SK-N-SH (cell line): ENCODE measurements at regions not wholly inside any gene's neighbourhood (a gene's known extent, or its start where the extent isn't known, plus 50 kb on each side); places are given as distances from the start of the nearest gene placed in this dataset.

Experiments used
- CTCF ChIA-PET: fragments of 300-600, 350-600 bp; formaldehyde crosslinking; extraction: SDS; loops from one replicate; lab custom pipeline; 2021; lab: Yijun Ruan, JAX
- POLR2A ChIA-PET: fragments of 350-600 bp; sonication (Branson Sonifier 250); formaldehyde crosslinking; extraction: SDS; loops from one replicate; lab custom pipeline; 2020; ENCODE audit warnings: antibody characterized with exemption, inconsistent platforms; lab: Yijun Ruan, JAX
- DNase-seq: peaks from one replicate; pipeline ENCODE4 v3.0.0; 2012
- H2AFZ ChIP-seq: fragments of 200-600 bp; sonication (generic); 2 replicates; pipeline ENCODE4 v1.8.1; 2016; ENCODE audit warnings: antibody characterized with exemption, mild to moderate bottlenecking, low read depth
- H3F3A ChIP-seq: fragments of 200-600 bp; sonication (generic); replicated peaks from 2 replicates; pipeline ENCODE3; 2016; ENCODE audit warnings: antibody characterized with exemption, mild to moderate bottlenecking; ENCODE audit not compliant: insufficient read depth
- H3K27ac ChIP-seq, 2 experiments: fragments of 200-500 bp in 1 of 2; fragments of 200-600 bp in 1 of 2; sonication (Bioruptor generic) in 1 of 2; sonication (generic), shearing (Covaris generic) in 1 of 2; 2 replicates each; pipeline versions ENCODE4 v1.5.1 to v1.6.1; 2014 to 2016; ENCODE audit warnings: low read depth in 2 of 2, inconsistent platforms in 1 of 2, low read length in 1 of 2, mild to moderate bottlenecking in 1 of 2, mixed read lengths in 1 of 2
- H3K27me3 ChIP-seq: fragments of 200-600 bp; sonication (generic), shearing (Covaris generic); 2 replicates; pipeline ENCODE4 v1.6.1; 2016; ENCODE audit warnings: mixed run types; ENCODE audit not compliant: insufficient read depth
- H3K36me3 ChIP-seq, 2 experiments: fragments of 200-500 bp in 1 of 2; fragments of 200-600 bp in 1 of 2; sonication (Bioruptor generic) in 1 of 2; sonication (generic) in 1 of 2; replicated peaks in 1 of 2; 2 replicates each; pipeline versions ENCODE3 to v1.5.1; 2014 to 2016; ENCODE audit warnings: low read length in 1 of 2, mild to moderate bottlenecking in 1 of 2; ENCODE audit not compliant: insufficient read depth in 2 of 2, control insufficient read depth in 1 of 2
- H3K4me1 ChIP-seq, 2 experiments: fragments of 200-500 bp in 1 of 2; fragments of 200-600 bp in 1 of 2; sonication (Bioruptor generic) in 1 of 2; sonication (generic), shearing (Covaris generic) in 1 of 2; 2 replicates each; pipeline versions ENCODE4 v1.5.1 to v1.6.1; 2014 to 2016; ENCODE audit warnings: low read depth in 1 of 2, low read length in 1 of 2, mixed run types in 1 of 2; ENCODE audit not compliant: insufficient read depth in 2 of 2, control insufficient read depth in 1 of 2
- H3K4me2 ChIP-seq: fragments of 200-600 bp; sonication (generic), shearing (Covaris generic); 2 replicates; pipeline ENCODE4 v1.6.1; 2017; ENCODE audit warnings: mixed run types
- H3K4me3 ChIP-seq, 2 experiments: fragments of 200-500 bp in 1 of 2; fragments of 200-600 bp in 1 of 2; sonication (Bioruptor generic) in 1 of 2; sonication (generic), shearing (Covaris generic) in 1 of 2; 2 replicates each; pipeline versions ENCODE4 v1.5.1 to v1.8.1; 2014 to 2016; ENCODE audit warnings: low read depth in 2 of 2, inconsistent platforms in 1 of 2, low read length in 1 of 2, mild to moderate bottlenecking in 1 of 2, mixed read lengths in 1 of 2, moderate library complexity in 1 of 2
- H3K79me2 ChIP-seq: fragments of 200-600 bp; sonication (generic); 2 replicates; pipeline ENCODE4 v1.8.1; 2017; ENCODE audit warnings: mild to moderate bottlenecking; ENCODE audit not compliant: insufficient read depth
- H3K9ac ChIP-seq: fragments of 200-600 bp; sonication (generic); 2 replicates; pipeline ENCODE4 v1.6.1; 2017; ENCODE audit warnings: mixed run types
- H3K9me2 ChIP-seq: fragments of 200-600 bp; sonication (generic); 2 replicates; pipeline ENCODE4 v1.6.1; 2017; ENCODE audit warnings: mixed run types
- H3K9me3 ChIP-seq: fragments of 200-600 bp; sonication (generic); 2 replicates; pipeline ENCODE4 v1.6.1; 2017; ENCODE audit warnings: mixed run types, mild to moderate bottlenecking, moderate library complexity
- H4K20me1 ChIP-seq: fragments of 200-600 bp; sonication (generic); 2 replicates; pipeline ENCODE4 v1.6.1; 2017; ENCODE audit warnings: mild to moderate bottlenecking, mixed run types; ENCODE audit not compliant: insufficient read depth
- EP300 ChIP-seq, 2 experiments: IDR thresholded peaks; 2 replicates each; pipeline versions ENCODE4 v1.4.0 to v1.6.1; 2012; ENCODE audit warnings: borderline replicate concordance in 1 of 2, low read depth in 1 of 2, low read length in 1 of 2
- FOSL2 ChIP-seq: IDR thresholded peaks from 2 replicates; pipeline ENCODE4 v1.4.0; 2012; ENCODE audit warnings: low read depth, mild to moderate bottlenecking, moderate library complexity, borderline replicate concordance
- FOXM1 ChIP-seq: IDR thresholded peaks from 2 replicates; pipeline ENCODE4 v1.4.0; 2012; ENCODE audit warnings: low read depth, mild to moderate bottlenecking
- GABPA ChIP-seq: IDR thresholded peaks from 2 replicates; pipeline ENCODE4 v1.4.0; 2012; ENCODE audit warnings: low read depth, mild to moderate bottlenecking
- GATA2 ChIP-seq: sonication (generic); formaldehyde crosslinking; IDR thresholded peaks from 2 replicates; pipeline ENCODE4 v1.5.0; 2020; ENCODE audit warnings: mild to moderate bottlenecking, missing genetic modification reagents
- JUND ChIP-seq: IDR thresholded peaks from 2 replicates; pipeline ENCODE4 v1.4.0; 2012
- MAX ChIP-seq: IDR thresholded peaks from 2 replicates; pipeline ENCODE4 v1.4.0; 2012; ENCODE audit warnings: low read depth
- MEF2A ChIP-seq: IDR thresholded peaks from 2 replicates; pipeline ENCODE4 v1.4.0; 2012; ENCODE audit warnings: low read depth, borderline replicate concordance
- NFIC ChIP-seq: IDR thresholded peaks from 2 replicates; pipeline ENCODE4 v1.4.0; 2012; ENCODE audit warnings: borderline replicate concordance
- PBX3 ChIP-seq: IDR thresholded peaks from 2 replicates; pipeline ENCODE4; 2012
- POLR2AphosphoS5 ChIP-seq: IDR thresholded peaks from 2 replicates; pipeline ENCODE4 v1.6.1; 2012; ENCODE audit warnings: low read depth, low read length
- RXRA ChIP-seq: IDR thresholded peaks from 2 replicates; pipeline ENCODE4 v1.4.0; 2012; ENCODE audit warnings: low read depth, mild to moderate bottlenecking, borderline replicate concordance
- SIN3A ChIP-seq: IDR thresholded peaks from 2 replicates; pipeline ENCODE4 v1.6.1; 2012; ENCODE audit warnings: low read depth, mild to moderate bottlenecking, low read length, moderate library complexity, borderline replicate concordance
- TAF1 ChIP-seq: IDR thresholded peaks from 2 replicates; pipeline ENCODE4 v1.6.1; 2012; ENCODE audit warnings: low read depth, mild to moderate bottlenecking, low read length, moderate library complexity, borderline replicate concordance
- TCF12 ChIP-seq: IDR thresholded peaks from 2 replicates; pipeline ENCODE4 v1.4.0; 2012
- TEAD4 ChIP-seq: IDR thresholded peaks from 2 replicates; pipeline ENCODE4 v1.4.0; 2012; ENCODE audit warnings: mild to moderate bottlenecking, borderline replicate concordance; ENCODE audit not compliant: insufficient read depth
- YY1 ChIP-seq: IDR thresholded peaks from 2 replicates; pipeline ENCODE4 v1.4.0; 2012; ENCODE audit warnings: low read depth, mild to moderate bottlenecking
- WGBS: methylation state at CpG from one replicate; pipeline ENCODE4 v1.1.6; 2017; ENCODE audit warnings: low lambda C conversion rate; 5-methylcytosine and 5-hydroxymethylcytosine counted together
- TF ChIP-seq, protein P1 (sequence below): IDR thresholded peaks from 2 replicates; pipeline ENCODE4 v1.4.0; 2012; ENCODE audit warnings: low read depth, borderline replicate concordance
- TF ChIP-seq, protein P2 (sequence below): IDR thresholded peaks from 2 replicates; pipeline ENCODE4 v1.4.0; 2012; ENCODE audit warnings: low read depth, borderline replicate concordance

GRCh38 chr7:106485031-106485551 lies 175.9 kb downstream of the CCDC71L start:
- POLR2A ChIA-PET: no interaction called here
- no peak for DNase-seq
- Histone ChIP-seq H3K27me3 (no peaks in the 10 kb centered on the region), H3K4me3 (no peak overlapping the region), H3K9me3 (no peaks in the 10 kb centered on the region), H3F3A (peaks cover 27% of the 10 kb centered on the region), H2AFZ (no peak overlapping the region), H3K36me3 (no peaks in the 10 kb centered on the region), H4K20me1 (no peaks in the 10 kb centered on the region), H3K79me2 (no peaks in the 10 kb centered on the region), H3K4me2 (peak overlapping the region; percentile 43), H3K9me2 (no peaks in the 10 kb centered on the region), H3K27ac (peak overlapping the region; percentile 75 to 79), H3K9ac (peak overlapping the region; percentile 31; the same call in 1 of the 2 replicates), H3K4me1 (peaks cover 4 to 28% of the 10 kb centered on the region in 2 experiments)
- WGBS: 50% methylated on average over 1 of the region's 1 CpG
- TF ChIP-seq POLR2AphosphoS5 (peak; percentile 90), FOSL2 (peak; percentile 92), GABPA (0 out of 2 replicates have a peak, but pooled peaks have one; percentile 13), SIN3A (peak; percentile 67; the same call in 1 of the 2 replicates), EP300 (IDR thresholded peaks at IDR 0.05; ENCODE audit: borderline replicate concordance in 1 of 2, low read depth in 1 of 2, low read length in 1 of 2) (peak; percentile 71 to 95), MAX (peak; percentile 69), TAF1 (no peak; the same call in 1 of the 2 replicates), MEF2A (peak; percentile 99), GATA2 (CRISPR knock-in tag) (no peak), TEAD4 (peak; percentile 90), NFIC (peak; percentile 69), YY1 (no peak), JUND (peak; percentile 92), FOXM1 (peak; percentile 91), TCF12 (peak; percentile 99), PBX3 (peak; percentile 94), RXRA (peak; percentile 75; the same call in 1 of the 2 replicates)
- TF ChIP-seq, protein P1, sequence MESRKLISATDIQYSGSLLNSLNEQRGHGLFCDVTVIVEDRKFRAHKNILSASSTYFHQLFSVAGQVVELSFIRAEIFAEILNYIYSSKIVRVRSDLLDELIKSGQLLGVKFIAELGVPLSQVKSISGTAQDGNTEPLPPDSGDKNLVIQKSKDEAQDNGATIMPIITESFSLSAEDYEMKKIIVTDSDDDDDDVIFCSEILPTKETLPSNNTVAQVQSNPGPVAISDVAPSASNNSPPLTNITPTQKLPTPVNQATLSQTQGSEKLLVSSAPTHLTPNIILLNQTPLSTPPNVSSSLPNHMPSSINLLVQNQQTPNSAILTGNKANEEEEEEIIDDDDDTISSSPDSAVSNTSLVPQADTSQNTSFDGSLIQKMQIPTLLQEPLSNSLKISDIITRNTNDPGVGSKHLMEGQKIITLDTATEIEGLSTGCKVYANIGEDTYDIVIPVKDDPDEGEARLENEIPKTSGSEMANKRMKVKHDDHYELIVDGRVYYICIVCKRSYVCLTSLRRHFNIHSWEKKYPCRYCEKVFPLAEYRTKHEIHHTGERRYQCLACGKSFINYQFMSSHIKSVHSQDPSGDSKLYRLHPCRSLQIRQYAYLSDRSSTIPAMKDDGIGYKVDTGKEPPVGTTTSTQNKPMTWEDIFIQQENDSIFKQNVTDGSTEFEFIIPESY: 0 out of 2 replicates have a peak, but pooled peaks have one; percentile 66
- TF ChIP-seq, protein P2, sequence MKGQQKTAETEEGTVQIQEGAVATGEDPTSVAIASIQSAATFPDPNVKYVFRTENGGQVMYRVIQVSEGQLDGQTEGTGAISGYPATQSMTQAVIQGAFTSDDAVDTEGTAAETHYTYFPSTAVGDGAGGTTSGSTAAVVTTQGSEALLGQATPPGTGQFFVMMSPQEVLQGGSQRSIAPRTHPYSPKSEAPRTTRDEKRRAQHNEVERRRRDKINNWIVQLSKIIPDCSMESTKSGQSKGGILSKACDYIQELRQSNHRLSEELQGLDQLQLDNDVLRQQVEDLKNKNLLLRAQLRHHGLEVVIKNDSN: no peak
- CTCF ChIA-PET: interaction anchor here (1.1 to 2.0 kb wide), 3 partner anchors 8 to 308 kb away, joined by 4 to 8 read pairs (median 4); no protein-coding TSS in a partner anchor
